GM12878 (cell line): ENCODE measurements at regions not wholly inside any gene's neighbourhood (a gene's known extent, or its start where the extent isn't known, plus 50 kb on each side); places are given as distances from the start of the nearest gene placed in this dataset.

Experiments
- ATAC-seq: fragments of 200-7000 bp; cut with Tn5 transposase; 3 replicates; pipeline ENCODE4 v1.9.1; 2020; ENCODE audit warnings: mild to moderate bottlenecking, moderate library complexity
- BruUV-seq: library from RNA; stranded (reverse); fragments of 400-500 nt; replicated peaks from 2 replicates; lab custom pipeline; 2021; lab: Mats Ljungman, UMichigan
- CTCF ChIA-PET: fragments of 300-600 bp; sonication (Branson Sonifier 250); formaldehyde crosslinking; extraction: SDS; loops from one replicate; lab custom pipeline; 2021; ENCODE audit warnings: inconsistent platforms; lab: Yijun Ruan, JAX
- POLR2A ChIA-PET: fragments of 350-600 bp; formaldehyde crosslinking; extraction: SDS; loops from one replicate; lab custom pipeline; 2021; ENCODE audit warnings: inconsistent platforms; lab: Charles Lee
- RAD21 ChIA-PET: fragments of 300-600 bp; sonication (Branson Sonifier 250); formaldehyde crosslinking; loops from one replicate; lab custom pipeline; 2023; ENCODE audit warnings: antibody characterized with exemption; ENCODE audit not compliant: unreplicated experiment; lab: Charles Lee
- SMC1A ChIA-PET: fragments of 300-600 bp; sonication (Branson Sonifier 250); formaldehyde crosslinking; loops from one replicate; lab custom pipeline; 2023; ENCODE audit not compliant: unreplicated experiment, uncharacterized antibody; lab: Charles Lee
- DNase-seq: peaks from one replicate; pipeline ENCODE4 v3.0.0-alpha.2; 2011; ENCODE audit warnings: low read depth, low spot score
- FAIRE-seq: peaks from 3 replicates; lab custom pipeline; 2011; peaks lifted over from hg19 to GRCh38; lab: Jason Lieb, UNC
- H2AFZ ChIP-seq: 2 replicates; pipeline ENCODE4 v1.6.0; 2011; ENCODE audit warnings: low read depth, low read length, control low read depth; ENCODE audit not compliant: control insufficient read depth
- H3K27ac ChIP-seq: 2 replicates; pipeline ENCODE4 v1.5.1; 2011; ENCODE audit warnings: control low read depth; ENCODE audit not compliant: control insufficient read depth, insufficient read depth
- H3K27me3 ChIP-seq, 2 experiments: replicated peaks in 1 of 2; 2 replicates each; pipeline versions ENCODE4 v1.6.0 to v1.6.1; 2011; ENCODE audit warnings: low read length in 1 of 2; ENCODE audit not compliant: control insufficient read depth in 2 of 2, insufficient read depth in 2 of 2
- H3K36me3 ChIP-seq, 2 experiments: 2 replicates each; pipeline ENCODE4 v1.5.1; 2011; ENCODE audit warnings: low read length in 1 of 2; ENCODE audit not compliant: control insufficient read depth in 2 of 2, insufficient read depth in 2 of 2
- H3K4me1 ChIP-seq: 2 replicates; pipeline ENCODE4 v1.6.1; 2011; ENCODE audit warnings: mild to moderate bottlenecking, low read length, moderate library complexity, mixed read lengths; ENCODE audit not compliant: control insufficient read depth, insufficient read depth
- H3K4me2 ChIP-seq: 2 replicates; pipeline ENCODE4 v1.6.0; 2011; ENCODE audit warnings: control low read depth; ENCODE audit not compliant: control insufficient read depth, insufficient read depth
- H3K4me3 ChIP-seq: fragments of 200-600 bp; sonication (generic); 2 replicates; pipeline ENCODE4 v1.5.1; 2016
- H3K79me2 ChIP-seq: 2 replicates; pipeline ENCODE4 v1.6.0; 2011; ENCODE audit warnings: low read length; ENCODE audit not compliant: control insufficient read depth, insufficient read depth
- H3K9ac ChIP-seq: 2 replicates; pipeline ENCODE4 v1.8.0; 2011; ENCODE audit warnings: low read length, control low read depth, mixed read lengths; ENCODE audit not compliant: control insufficient read depth, insufficient read depth
- H3K9me3 ChIP-seq: replicated peaks from 3 replicates; pipeline ENCODE4 v1.5.1; 2011; ENCODE audit warnings: mild to moderate bottlenecking, low read length; ENCODE audit not compliant: control insufficient read depth, insufficient read depth
- H4K20me1 ChIP-seq: 2 replicates; pipeline ENCODE4 v1.6.0; 2011; ENCODE audit not compliant: control insufficient read depth, insufficient read depth
- ATF7 ChIP-seq: fragments of 450-650 bp; IDR thresholded peaks from 2 replicates; pipeline ENCODE4 v1.6.1; 2016; ENCODE audit warnings: low read depth, mild to moderate bottlenecking
- BACH1 ChIP-seq: fragments of 450-650 bp; IDR thresholded peaks from 2 replicates; pipeline ENCODE4 v1.6.1; 2017; ENCODE audit warnings: mild to moderate bottlenecking, borderline replicate concordance
- CHD1 ChIP-seq: IDR thresholded peaks from 2 replicates; pipeline ENCODE4 v1.6.1; 2012; ENCODE audit warnings: low read depth, low read length, improper control_type of control experiment
- CUX1 ChIP-seq: IDR thresholded peaks from 2 replicates; pipeline ENCODE4 v1.6.1; 2012; ENCODE audit warnings: improper control_type of control experiment, low read depth, low read length; ENCODE audit not compliant: insufficient replicate concordance
- HSF1 ChIP-seq: fragments of 150-350 bp; IDR thresholded peaks from 2 replicates; pipeline ENCODE4 v1.6.1; 2014; ENCODE audit warnings: mild to moderate bottlenecking, low read depth, low read length
- IKZF1 ChIP-seq: fragments of 450-650 bp; conservative IDR thresholded peaks from 2 replicates; pipeline ENCODE4 v1.6.1; 2017; ENCODE audit warnings: antibody characterized with exemption, mild to moderate bottlenecking
- IKZF2 ChIP-seq, 2 experiments: fragments of 450-650 bp; IDR thresholded peaks; 2 replicates each; pipeline ENCODE4 v1.6.1; 2017; ENCODE audit warnings: mild to moderate bottlenecking in 2 of 2, moderate library complexity in 2 of 2
- JUND ChIP-seq: IDR thresholded peaks from 2 replicates; pipeline ENCODE4 v1.6.1; 2012; ENCODE audit warnings: low read depth, mild to moderate bottlenecking, low read length, improper control_type of control experiment, moderate library complexity
- MTA2 ChIP-seq: fragments of 450-650 bp; IDR thresholded peaks from 2 replicates; pipeline ENCODE4 v1.6.1; 2016; ENCODE audit warnings: low read depth, mild to moderate bottlenecking, moderate library complexity
- NBN ChIP-seq: fragments of 450-650 bp; IDR thresholded peaks from 2 replicates; pipeline ENCODE4 v1.6.1; 2016
- PKNOX1 ChIP-seq: fragments of 450-650 bp; IDR thresholded peaks from 2 replicates; pipeline ENCODE4 v1.6.1; 2016; ENCODE audit warnings: mild to moderate bottlenecking
- POU2F2 ChIP-seq: IDR thresholded peaks from 3 replicates; pipeline ENCODE4 v1.6.1; 2011; ENCODE audit warnings: low read depth, mild to moderate bottlenecking, low read length, borderline replicate concordance
- RAD51 ChIP-seq: fragments of 450-650 bp; IDR thresholded peaks from 2 replicates; pipeline ENCODE4 v1.6.1; 2016; ENCODE audit warnings: moderate library complexity, mild to moderate bottlenecking, inconsistent platforms
- STAT1 ChIP-seq: fragments of 450-650 bp; conservative IDR thresholded peaks from 2 replicates; pipeline ENCODE4 v1.6.1; 2014; ENCODE audit warnings: antibody characterized with exemption, mild to moderate bottlenecking
- ZNF274 ChIP-seq: IDR thresholded peaks from one replicate; pipeline ENCODE4 v1.8.0; 2011; ENCODE audit not compliant: insufficient read length, insufficient read depth
- ZSCAN29 ChIP-seq: fragments of 450-650 bp; IDR thresholded peaks from 2 replicates; pipeline ENCODE4 v1.6.1; 2017; ENCODE audit warnings: mild to moderate bottlenecking, moderate library complexity
- WGBS: methylation state at CpG from one replicate; pipeline ENCODE4 v1.1.6; 2016; ENCODE audit warnings: low lambda C conversion rate; ENCODE audit not compliant: insufficient replicate concordance, insufficient coverage; ENCODE audit errors: missing lambda C conversion rate; 5-methylcytosine and 5-hydroxymethylcytosine counted together
- in situ Hi-C: fragments of 300-500 bp; cut with MboI; formaldehyde crosslinking; loops from 9 replicates; pipeline ENCODE4 v1.14.3; 2018; ENCODE audit warnings: mixed read lengths
- intact Hi-C: fragments of 100-400 bp; cut with micrococcal nuclease; formaldehyde crosslinking; loops from one replicate; pipeline ENCODE4 v1.14.2; 2022; ENCODE audit not compliant: unreplicated experiment

- ChIA-PET CTCF (interaction anchor here (0.7 kb wide), 1 partner anchor 9 kb away, joined by 4 read pairs; no protein-coding TSS in a partner anchor), POLR2A (no interaction called here), SMC1A (interaction anchor here (1.0 kb wide), 1 partner anchor 13 kb away, joined by 4 read pairs; no protein-coding TSS in a partner anchor), RAD21 (no interaction called here)
- Histone ChIP-seq H3K36me3 (no peaks in the 10 kb centered on the region), H3K9ac (no peak overlapping the region), H3K4me3 (no peak overlapping the region), H3K27ac (no peak overlapping the region), H3K4me2 (no peak overlapping the region), H4K20me1 (no peaks in the 10 kb centered on the region), H3K9me3 (no peaks in the 10 kb centered on the region), H3K79me2 (no peaks in the 10 kb centered on the region), H3K4me1 (no peaks in the 10 kb centered on the region), H2AFZ (no peak overlapping the region), H3K27me3 (no peaks in the 10 kb centered on the region)
- BruUV-seq = no TSS peak
- in situ Hi-C loops = no loop called here
- ATAC-seq (no peak), DNase-seq (no peak), FAIRE-seq (no peak)
- WGBS = 3% methylated on average over 3 of the region's 3 CpGs
- TF ChIP-seq ATF7 = no peak
- no peak for TF ChIP-seq POU2F2
- TF ChIP-seq CHD1 = no peak
- no peak for TF ChIP-seq ZSCAN29
- no peak for TF ChIP-seq RAD51
- no peak for TF ChIP-seq BACH1
- TF ChIP-seq NBN = no peak
- no peak for TF ChIP-seq ZNF274
- TF ChIP-seq JUND = no peak
- no peak for TF ChIP-seq IKZF2 (IDR thresholded peaks at IDR 0.05)
- no peak for TF ChIP-seq STAT1
- TF ChIP-seq CUX1 = no peak
- TF ChIP-seq PKNOX1 = no peak
- no peak for TF ChIP-seq MTA2
- no peak for TF ChIP-seq IKZF1
- no peak for TF ChIP-seq HSF1
- intact Hi-C loops = no loop called here
Measured at GRCh38 chr16:51682905-51683304, 531.8 kb upstream of the SALL1 start.
